HG02642 (cell line): ENCODE measurements at regions not wholly inside any gene's neighbourhood (a gene's known extent, or its start where the extent isn't known, plus 50 kb on each side); places are given as distances from the start of the nearest gene placed in this dataset.
"Not testable (repeated sequence)": the region's sequence is repeated elsewhere in the genome, so short reads cannot be mapped to it uniquely, and the experiment has no call there.

Experiments
- ATAC-seq: cut with Tn5 transposase; IDR thresholded peaks from one replicate; pipeline ENCODE4 v1.9.1; 2021; ENCODE audit warnings: mild to moderate bottlenecking; ENCODE audit not compliant: unreplicated experiment, poor library complexity

DNA sequence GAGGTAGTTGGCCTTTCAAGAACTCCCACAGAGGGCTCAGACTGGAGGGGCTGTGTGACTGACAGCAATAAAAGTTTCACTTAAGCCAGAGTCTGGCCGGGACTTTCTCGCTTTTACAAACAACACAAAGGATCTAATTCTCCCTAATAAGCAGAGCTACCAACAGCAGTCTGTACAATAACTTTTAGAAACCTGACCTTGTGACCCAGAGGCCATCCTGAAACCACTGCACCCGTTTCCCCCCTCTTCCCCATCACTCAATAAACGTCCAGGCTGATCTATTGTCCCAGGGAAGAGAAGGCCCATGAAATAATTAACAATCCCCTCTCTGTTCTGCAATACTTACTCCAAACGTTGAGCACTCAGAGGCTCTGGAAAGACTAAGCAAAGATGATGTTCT is 442.4 kb downstream of the ZIC3 start:
- no peak for ATAC-seq

DNA sequence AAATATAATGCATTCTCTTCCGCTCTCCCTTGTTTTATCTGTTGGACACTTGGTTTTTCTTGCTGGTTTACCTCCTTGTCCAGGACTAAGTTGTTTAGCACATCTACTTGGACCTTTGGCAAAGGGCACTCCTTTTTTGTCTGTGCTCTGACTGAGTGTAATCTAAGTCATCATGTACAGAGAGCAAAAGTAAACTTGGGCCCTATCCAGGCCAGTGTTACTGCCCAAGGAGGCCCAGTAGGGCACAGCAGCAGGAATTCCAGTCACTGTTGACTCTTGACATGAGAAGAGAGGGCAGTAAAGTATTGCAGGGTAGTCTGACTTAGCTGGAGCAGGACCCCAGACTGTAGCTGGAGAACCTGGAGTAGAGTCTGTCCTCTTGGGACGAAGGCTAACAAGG is 445.5 kb downstream of the ZIC3 start:
- ATAC-seq: no peak

DNA sequence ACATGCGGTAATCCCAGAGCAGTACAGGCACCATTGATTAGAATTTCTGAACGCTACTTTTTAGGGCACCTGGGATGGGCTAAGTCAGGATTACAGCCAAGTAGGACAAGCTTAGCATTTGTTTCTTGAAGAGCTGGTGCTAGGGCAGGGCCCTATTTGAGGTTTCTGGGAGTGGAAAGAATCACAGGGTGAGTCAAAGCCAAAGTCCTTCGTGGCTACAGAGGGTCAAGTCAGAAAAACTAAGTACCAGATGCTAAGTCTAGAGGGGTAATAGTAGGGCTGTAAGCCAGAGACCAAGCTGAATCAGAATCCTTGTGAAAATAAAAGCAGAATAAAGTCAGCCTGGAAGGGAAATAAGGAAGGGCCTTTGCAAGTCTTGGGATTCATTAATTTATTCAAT is 448.6 kb downstream of the ZIC3 start:
- ATAC-seq: no peak

DNA sequence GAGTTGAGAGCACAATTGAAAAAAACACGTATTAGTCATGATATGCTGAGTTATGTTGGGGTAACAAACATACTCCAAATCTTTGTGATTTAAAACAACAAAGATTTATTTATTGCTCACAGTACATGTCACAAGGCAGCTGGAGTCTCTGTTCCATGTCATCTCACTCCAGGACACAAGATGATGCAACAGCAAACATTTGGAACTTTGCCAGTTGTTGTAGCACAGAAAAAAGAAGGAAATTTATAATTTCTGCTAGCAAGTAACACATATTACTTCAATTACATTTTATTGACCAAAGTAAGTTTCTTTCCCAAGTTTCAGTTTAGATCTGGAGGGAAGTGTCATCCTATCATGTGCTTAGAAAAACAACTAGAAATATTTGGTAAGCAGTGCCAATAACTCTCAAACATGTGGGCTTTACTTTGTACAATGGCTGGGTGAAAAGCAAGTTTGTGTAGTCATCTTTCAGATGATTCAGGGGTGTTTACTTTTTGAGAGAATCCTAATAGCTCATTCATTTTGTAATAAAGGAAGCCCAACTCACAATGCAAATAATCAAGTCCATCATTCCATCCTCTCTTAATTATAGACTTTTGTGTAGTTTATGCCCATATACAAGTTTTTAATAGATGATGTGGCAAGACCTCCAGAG is 452.3 kb downstream of the ZIC3 start:
- ATAC-seq: no peak

DNA sequence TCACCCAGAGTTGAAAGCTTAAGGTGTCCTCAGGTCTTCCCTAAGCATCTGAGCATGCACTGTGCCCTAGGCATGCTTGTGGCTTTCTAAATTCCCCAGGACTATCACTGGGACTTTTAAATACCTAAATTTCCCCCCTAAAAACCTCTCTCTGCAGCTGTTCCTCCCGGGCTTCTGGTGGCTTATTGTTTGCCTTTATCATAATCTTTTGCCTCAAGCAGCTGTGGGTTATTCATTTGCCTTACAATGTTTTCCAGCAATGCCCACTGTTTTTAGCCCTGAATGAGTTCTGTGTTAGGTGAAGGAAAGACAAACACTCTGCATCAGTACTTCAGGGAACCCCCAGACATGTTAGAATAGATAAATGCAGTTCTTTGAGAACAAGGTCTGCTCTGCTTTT is 455.0 kb downstream of the ZIC3 start:
- ATAC-seq: no peak

DNA sequence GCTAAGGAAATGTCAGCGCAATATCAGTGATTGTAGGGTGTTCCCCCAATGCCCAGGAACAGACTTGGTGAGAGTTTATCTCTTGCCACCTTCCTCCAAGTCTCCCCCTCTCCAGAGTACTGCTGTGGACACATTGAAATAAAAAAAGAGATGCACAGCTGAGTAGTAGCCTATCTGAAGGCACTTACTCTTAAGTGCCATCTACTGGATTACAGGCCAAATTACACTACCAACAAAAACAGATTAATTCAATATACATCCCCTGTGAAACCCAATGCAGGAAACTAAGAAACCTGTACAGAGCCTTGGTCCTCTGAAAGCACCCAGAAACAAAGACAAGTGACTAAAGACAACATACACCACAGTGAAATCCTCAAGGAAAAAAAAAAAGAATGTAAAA is 460.3 kb downstream of the ZIC3 start:
- no peak for ATAC-seq

DNA sequence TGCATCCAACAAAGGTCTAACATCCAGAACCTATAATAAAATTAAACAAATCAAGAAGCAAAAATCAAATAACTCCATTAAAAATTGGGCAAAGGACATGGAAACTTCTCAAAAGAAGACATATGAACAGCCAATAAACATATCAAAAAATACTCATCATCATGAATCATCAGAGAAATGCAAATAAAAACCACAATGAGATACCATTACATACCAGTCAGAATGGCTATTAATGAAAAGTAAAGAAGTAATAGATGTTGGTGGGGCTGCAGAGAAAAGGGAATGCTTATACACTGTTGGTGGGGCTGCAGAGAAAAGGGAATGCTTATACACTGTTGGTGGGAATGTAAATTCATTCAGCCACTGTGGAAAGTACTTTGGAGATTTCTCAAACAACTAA is 465.8 kb downstream of the ZIC3 start:
- no peak for ATAC-seq

DNA sequence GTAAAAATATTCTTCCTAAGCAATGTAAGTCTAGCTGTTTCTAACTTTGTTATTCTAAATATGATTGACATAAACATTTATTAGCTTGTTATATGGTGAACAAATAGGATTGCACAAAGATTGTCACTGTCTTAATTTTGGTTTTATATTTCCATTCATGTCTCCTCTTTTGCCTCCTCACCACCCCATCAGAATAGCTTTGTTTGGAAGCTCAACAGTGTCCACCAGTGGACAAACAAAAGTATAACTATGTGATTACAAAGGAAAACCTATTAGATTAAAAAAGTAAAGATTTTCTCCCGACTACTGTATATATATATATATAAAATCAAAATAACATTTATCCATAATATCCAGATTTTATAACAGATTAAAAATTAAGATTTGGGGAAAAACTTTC is 468.2 kb downstream of the ZIC3 start:
- no peak for ATAC-seq

DNA sequence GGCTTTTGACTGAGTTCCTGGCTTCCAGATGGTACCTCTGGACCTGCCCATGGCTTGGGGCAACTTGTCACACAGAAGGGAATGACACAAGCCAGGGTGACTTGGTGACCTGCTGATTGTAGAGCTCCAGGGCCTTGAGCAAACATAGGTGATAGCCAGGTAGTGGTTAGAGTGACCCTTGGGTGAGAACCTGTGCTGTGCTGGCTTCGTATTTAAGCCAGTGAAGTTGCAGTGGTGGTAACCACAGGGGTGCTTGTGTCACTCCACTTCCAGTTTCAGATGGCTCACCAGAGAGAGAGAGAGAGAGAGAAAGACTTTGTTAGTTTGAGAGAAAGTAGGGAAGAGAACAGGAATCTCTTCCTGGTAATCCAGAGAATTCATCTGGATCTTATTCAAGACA is 471.6 kb downstream of the ZIC3 start:
- no peak for ATAC-seq

DNA sequence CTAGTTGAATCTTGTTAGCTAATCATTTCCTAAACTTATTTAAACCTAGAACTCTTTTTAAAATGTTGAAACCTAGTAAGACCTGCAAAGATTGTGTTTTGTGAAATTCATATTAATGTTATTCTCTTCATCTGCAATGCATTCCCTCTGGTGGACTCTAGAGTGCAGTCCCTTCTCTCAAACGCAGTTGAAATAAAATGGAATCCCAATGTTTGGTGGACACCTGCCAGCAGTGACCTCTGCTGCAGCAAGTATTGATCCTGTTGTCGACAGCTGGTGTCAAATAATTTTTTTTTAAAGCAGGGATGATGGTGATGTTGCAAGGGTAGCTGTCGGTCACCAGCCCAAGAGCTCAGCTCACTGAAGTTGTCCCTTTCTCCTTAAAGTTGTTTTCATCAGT is 492.0 kb downstream of the ZIC3 start:
- ATAC-seq: no peak

DNA sequence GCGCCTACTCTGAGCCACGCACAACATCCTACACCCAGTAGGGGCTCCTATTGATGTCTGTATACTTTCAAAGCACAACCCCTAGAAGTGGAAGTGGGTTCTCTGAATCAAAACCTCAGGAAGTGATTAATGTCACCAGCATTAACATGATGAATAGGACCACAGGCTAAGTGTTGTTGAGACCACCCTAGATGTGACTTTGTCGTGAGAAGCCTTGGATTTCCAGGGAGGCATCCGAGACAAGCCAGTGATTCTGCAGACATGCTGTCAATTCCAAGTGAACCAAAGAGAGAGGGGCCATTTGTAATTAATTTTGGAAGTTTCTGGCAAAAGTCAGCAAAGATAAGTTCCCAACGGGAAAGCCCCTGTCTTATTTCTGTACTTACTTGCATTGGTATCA is 493.0 kb downstream of the ZIC3 start:
- no peak for ATAC-seq

DNA sequence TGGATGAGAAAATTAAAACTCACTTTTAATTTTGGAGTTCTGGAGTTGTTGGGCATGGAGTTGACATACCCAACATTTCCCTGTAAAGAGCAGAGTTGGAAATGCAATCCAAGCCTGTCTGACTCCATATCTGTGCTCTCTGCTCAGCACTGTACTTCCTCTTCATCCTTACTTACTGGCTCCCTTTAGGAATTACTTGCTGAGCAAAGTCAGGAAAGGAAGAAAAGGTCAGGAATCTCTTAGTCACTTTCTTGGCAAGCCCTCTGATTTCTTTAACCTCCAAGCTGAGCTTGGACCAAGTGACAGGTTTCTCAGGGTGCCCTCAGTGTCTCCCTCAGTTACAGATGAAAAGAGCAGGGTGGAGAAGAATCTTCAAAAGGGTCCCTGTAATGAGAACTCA is 501.5 kb downstream of the ZIC3 start:
- ATAC-seq: no peak

DNA sequence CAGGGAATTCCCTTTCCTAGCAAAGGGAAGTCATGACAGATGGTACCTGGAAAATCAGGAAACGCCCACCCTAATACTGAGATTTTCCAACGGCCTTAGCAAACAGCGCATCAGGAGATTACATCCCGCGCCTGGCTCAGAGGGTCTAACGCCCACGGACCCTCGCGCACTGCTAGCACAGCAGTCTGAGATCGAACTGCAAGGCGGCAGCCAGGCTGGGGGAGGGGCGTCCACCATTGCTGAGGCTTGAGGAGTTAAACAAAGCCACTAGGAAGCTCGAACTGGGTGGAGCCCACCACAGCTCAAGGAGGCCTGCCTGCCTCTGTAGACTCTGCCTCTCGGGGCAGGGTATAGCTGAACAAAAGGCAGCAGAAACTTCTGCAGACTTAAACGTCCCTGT is 507.7 kb downstream of the ZIC3 start:
- ATAC-seq: no peak

DNA sequence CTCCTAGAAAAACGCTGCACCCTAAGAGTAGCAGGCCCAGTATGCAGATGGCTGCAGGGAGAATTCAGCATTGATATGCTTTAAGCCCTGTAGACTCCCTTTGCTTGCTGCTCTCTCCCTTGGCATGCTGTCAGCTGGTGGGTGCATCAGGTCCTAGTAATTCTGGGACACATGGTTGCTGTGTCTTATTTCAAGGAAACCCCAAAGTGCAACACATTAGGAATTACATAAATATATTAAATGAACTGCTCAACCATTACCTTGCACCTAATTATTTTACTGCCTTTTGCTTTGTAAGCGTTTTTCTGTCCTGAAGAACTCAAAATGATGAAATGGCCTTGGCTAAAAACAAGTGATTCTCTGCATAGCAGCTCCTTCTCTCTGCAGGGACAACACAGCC is 516.3 kb downstream of the ZIC3 start:
- no peak for ATAC-seq

DNA sequence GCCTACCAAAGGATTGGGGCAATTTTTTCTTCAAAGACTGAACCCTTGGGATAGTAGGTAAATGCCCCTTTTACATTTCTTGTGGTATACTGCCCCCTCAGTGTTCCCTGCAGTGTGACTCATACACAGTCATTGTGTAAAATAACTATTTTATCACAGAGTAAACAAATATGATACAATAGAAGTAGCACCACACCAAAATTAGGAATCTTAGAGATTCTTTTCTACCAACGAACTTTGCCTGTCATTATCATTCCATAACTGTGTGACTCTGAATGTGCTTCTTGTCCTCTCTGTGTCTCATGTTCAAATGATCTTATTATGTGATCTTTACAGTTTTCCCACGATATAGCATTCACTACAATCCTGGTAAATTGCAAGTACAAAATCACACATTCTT is 517.0 kb downstream of the ZIC3 start:
- no peak for ATAC-seq

DNA sequence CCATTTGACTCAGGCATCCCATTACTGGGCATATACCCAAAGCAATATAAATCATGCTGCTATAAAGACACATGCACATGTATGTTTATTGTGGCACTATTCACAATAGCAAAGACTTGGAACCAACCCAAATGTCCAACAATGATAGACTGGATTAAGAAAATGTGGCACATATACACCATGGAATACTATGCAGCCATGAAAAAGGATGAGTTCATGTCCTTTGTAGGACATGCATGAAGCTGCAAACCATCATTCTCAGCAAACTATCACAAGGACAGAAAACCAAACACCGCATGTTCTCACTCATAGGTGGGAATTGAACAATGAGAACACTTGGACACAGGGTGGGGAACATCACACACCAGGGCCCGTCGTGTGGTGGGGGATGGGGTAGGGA is 545.0 kb downstream of the ZIC3 start:
- not testable (repeated sequence) for ATAC-seq

DNA sequence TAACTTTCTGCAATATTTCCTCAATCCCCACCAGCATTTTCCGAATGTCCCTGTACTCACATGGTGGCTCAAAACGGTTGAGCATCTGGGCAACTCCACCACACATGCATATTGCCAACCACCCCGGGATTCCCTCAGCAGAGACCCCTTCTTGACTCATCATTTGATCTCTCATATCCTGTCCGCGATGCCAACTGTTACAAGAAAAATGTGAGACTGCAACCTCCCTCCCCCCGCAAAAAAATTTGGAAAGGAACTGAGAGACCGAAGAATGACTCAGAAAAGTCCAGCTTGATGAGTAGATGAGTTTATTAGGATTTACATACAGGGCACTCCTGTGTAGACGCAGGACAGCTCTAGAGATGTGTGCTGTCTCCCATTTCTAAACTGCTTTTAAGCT is 561.4 kb downstream of the ZIC3 start:
- ATAC-seq: no peak

DNA sequence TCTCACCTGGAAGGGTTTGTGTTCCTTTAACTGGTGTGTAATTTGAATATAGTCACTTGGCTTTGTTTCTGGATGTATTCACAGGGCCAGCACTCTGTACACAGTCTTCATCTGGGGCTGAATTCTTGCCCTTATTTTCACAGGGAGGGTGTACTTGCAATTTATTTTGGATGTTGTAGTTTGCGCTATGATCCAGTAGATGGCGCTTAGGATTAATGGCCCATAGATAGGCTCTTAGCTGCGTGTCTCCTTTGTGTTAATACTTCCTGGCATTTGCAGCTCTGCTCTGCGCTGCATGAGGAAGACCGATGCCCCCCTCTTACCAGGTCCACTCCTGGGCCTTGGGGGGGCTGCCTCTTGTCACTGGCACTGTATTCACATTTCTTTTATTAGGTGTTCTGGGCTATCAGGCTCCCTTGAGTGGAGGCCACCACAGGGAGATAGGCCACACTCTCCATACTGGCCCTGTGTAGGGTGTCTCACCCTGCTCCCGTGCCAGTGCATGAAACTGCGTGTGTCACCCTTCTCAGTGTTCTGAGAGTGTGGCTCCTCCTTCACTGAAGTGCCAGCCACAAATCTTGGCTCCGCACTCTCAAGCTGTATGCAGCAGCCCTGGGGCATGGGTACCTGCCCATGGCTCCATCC is 562.2 kb downstream of the ZIC3 start:
- ATAC-seq: peak; percentile 72

DNA sequence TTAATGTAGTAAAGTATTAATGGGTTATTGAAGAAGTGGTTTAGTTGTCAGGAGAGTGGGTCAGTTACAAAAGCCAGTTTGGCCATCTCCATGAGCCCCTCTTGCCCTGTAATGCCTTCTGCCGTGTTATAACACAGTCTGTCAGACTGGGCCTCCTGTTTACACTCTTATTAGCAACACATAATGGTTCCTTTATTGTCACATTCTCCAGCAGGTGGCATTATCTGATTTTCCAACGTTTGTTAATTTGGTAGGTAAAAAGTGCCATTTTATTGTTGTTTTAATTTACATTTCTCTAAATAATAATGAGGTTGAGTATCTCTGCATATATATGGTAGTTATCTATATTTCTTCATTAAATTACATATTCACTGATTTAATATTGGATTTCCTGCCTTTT is 560.8 kb downstream of the FGF13 start:
- ATAC-seq: no peak

DNA sequence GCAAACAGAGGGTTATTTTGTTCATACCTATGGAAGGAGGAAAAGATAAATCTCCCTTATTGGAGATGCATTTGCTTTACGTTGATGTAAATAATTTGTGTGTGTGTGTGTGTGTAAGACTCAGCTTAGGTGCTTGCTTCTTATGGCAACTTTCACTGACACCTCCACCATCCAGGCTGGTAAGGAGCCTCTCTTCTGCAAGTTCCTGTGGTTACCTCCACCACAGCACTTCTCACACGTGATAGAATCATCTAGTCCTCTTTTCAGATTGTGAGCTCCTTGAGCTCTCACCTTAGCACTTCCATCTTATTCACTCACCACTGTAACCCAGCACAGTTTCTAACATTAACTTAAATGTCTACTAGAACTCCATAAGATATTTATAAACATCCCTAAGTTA is 553.7 kb downstream of the FGF13 start:
- no peak for ATAC-seq

DNA sequence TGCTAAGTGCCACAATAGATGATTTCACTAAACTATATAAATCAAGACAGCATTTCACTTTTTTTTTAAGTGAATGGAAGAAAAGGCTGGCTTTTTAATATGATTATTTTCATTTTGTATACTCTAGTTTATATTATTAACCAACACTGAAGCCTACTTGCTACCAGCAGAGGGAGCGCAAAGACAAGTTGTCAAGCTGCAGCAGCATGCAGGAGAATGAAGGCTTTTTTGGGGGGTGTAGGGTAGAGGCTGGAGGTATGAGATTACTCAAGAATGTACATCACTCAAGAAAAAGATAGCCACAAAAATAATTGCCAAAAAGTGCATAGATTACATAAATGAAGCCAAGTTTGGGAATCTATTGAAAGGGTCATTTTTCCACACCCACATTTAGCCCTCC is 519.5 kb downstream of the FGF13 start:
- ATAC-seq: no peak

DNA sequence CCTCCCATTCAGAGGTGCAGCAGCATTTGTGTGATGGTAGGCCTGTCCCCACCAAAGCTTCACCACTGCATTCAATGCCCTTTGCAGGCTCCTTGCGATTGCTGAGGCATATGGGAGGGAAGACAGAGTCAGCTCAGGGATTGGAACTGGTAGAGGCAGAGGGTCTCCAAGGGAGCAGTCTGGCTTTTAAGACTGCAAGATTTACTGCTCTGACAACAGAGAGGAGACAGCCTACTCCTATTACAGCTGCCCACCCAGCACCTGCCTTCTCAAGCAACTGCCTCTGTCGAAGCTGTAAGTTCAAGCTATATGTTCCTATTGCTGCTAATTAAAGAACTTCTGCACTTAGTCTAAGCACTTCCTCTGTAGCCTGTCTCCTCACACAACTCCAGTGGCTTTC is 481.8 kb downstream of the FGF13 start:
- ATAC-seq: no peak

DNA sequence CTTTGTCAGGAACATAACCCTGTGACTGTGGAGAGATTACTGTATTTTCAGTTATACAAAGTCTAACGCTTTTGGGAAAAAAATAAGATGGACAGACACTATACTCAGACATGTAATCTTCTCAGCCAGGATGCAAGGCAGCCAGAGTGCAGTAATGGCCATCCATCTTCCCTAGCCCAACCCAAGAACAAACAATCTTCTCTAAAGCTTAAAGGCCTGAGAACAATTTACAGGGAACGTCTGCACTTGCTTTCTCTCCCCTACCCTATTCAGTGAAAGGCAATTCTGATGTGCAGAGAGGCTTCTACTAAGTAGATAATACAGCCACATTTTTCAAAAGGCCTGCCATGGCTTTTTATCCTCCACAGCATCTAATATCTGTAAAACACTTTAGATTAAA is 471.3 kb downstream of the FGF13 start:
- ATAC-seq: no peak
